Smooth muscle cell (in vitro differentiated cells): ENCODE measurements at regions not wholly inside any gene's neighbourhood (a gene's known extent, or its start where the extent isn't known, plus 50 kb on each side); places are given as distances from the start of the nearest gene placed in this dataset.

ENCODE experiments used
- DNase-seq: peaks from one replicate; lab custom pipeline; 2025; ENCODE audit not compliant: unreplicated experiment; lab: John Stamatoyannopoulos, UW
- H2AFZ ChIP-seq: fragments of 200-600 bp; sonication (generic); 2 replicates; pipeline ENCODE4 v1.6.0; 2016; ENCODE audit warnings: antibody characterized with exemption, low read depth, mild to moderate bottlenecking
- H3F3A ChIP-seq: fragments of 200-600 bp; sonication (generic); 2 replicates; pipeline ENCODE4 v1.6.0; 2017; ENCODE audit warnings: antibody characterized with exemption, low read depth
- H3K27ac ChIP-seq: fragments of 200-600 bp; sonication (generic); 2 replicates; pipeline ENCODE4 v1.5.1; 2016; ENCODE audit warnings: low read depth, mild to moderate bottlenecking
- H3K27me3 ChIP-seq: fragments of 200-600 bp; sonication (generic); 2 replicates; pipeline ENCODE4 v1.6.1; 2016; ENCODE audit warnings: low read depth, mild to moderate bottlenecking
- H3K36me3 ChIP-seq: fragments of 200-600 bp; sonication (generic); 2 replicates; pipeline ENCODE4 v1.5.1; 2016; ENCODE audit warnings: low read depth
- H3K4me1 ChIP-seq: fragments of 200-600 bp; sonication (generic); 2 replicates; pipeline ENCODE4 v1.5.1; 2016; ENCODE audit warnings: low read depth
- H3K4me2 ChIP-seq: fragments of 200-600 bp; sonication (generic); 2 replicates; pipeline ENCODE4 v1.6.0; 2016; ENCODE audit warnings: mild to moderate bottlenecking
- H3K4me3 ChIP-seq: fragments of 200-600 bp; sonication (generic); 2 replicates; pipeline ENCODE4 v1.5.1; 2016; ENCODE audit warnings: mild to moderate bottlenecking
- H3K79me2 ChIP-seq: fragments of 200-600 bp; sonication (generic); 2 replicates; pipeline ENCODE4 v1.6.0; 2016; ENCODE audit warnings: low read depth, mild to moderate bottlenecking
- H3K9ac ChIP-seq: fragments of 200-600 bp; sonication (generic); 2 replicates; pipeline ENCODE4 v1.6.0; 2016; ENCODE audit warnings: low read depth
- H3K9me3 ChIP-seq: fragments of 200-600 bp; sonication (generic); replicated peaks from 2 replicates; pipeline ENCODE4 v1.5.1; 2016; ENCODE audit warnings: low read depth
- H4K20me1 ChIP-seq: fragments of 200-600 bp; sonication (generic); 2 replicates; pipeline ENCODE4 v1.6.0; 2016; ENCODE audit warnings: low read depth
- CTCF ChIP-seq: fragments of 200-600 bp; sonication (generic); IDR thresholded peaks from 2 replicates; pipeline ENCODE4 v1.5.1; 2017; ENCODE audit warnings: borderline replicate concordance, mild to moderate bottlenecking, antibody characterized with exemption; ENCODE audit not compliant: insufficient read depth, poor library complexity, severe bottlenecking
- WGBS: methylation state at CpG from one replicate; pipeline ENCODE4 v1.1.7; 2016; ENCODE audit warnings: low lambda C conversion rate; 5-methylcytosine and 5-hydroxymethylcytosine counted together

GRCh38 chr2:122795763-122796162 is 1040.3 kb downstream of the TSN start:
- H3K4me2 ChIP-seq = no peak overlapping the region
- no peak for TF ChIP-seq CTCF
- H3K9me3 ChIP-seq = no peaks in the 10 kb centered on the region
- no peak overlapping the region for H3K4me3 ChIP-seq
- H4K20me1 ChIP-seq = no peaks in the 10 kb centered on the region
- 89% methylated on average over 5 of the region's 5 CpGs for WGBS
- H3F3A ChIP-seq = no peaks in the 10 kb centered on the region
- H3K27me3 ChIP-seq = no peaks in the 10 kb centered on the region
- no peaks in the 10 kb centered on the region for H3K4me1 ChIP-seq
- no peak overlapping the region for H3K27ac ChIP-seq
- no peak overlapping the region for H2AFZ ChIP-seq
- H3K9ac ChIP-seq = no peak overlapping the region
- H3K36me3 ChIP-seq = no peaks in the 10 kb centered on the region
- no peak for DNase-seq
- H3K79me2 ChIP-seq = no peaks in the 10 kb centered on the region

GRCh38 chr2:122799391-122799790 is 1043.9 kb downstream of the TSN start:
- Histone ChIP-seq H3K79me2 (no peaks in the 10 kb centered on the region), H3F3A (no peaks in the 10 kb centered on the region), H3K27me3 (no peaks in the 10 kb centered on the region), H3K4me3 (no peak overlapping the region), H3K36me3 (no peaks in the 10 kb centered on the region), H3K9me3 (no peaks in the 10 kb centered on the region), H3K27ac (no peak overlapping the region), H3K4me2 (no peak overlapping the region), H2AFZ (no peak overlapping the region), H3K9ac (no peak overlapping the region), H3K4me1 (no peaks in the 10 kb centered on the region), H4K20me1 (no peaks in the 10 kb centered on the region)
- no peak for TF ChIP-seq CTCF
- DNase-seq = no peak

- no peak for TF ChIP-seq CTCF
- Histone ChIP-seq H3K36me3 (no peaks in the 10 kb centered on the region), H3K9ac (no peak overlapping the region), H3K4me2 (no peak overlapping the region), H3F3A (no peaks in the 10 kb centered on the region), H3K27ac (no peak overlapping the region), H4K20me1 (no peaks in the 10 kb centered on the region), H3K79me2 (no peaks in the 10 kb centered on the region), H3K4me1 (no peaks in the 10 kb centered on the region), H3K27me3 (no peaks in the 10 kb centered on the region), H3K9me3 (no peaks in the 10 kb centered on the region), H2AFZ (no peak overlapping the region), H3K4me3 (no peak overlapping the region)
- WGBS = 92% methylated on average over 1 of the region's 1 CpG
- DNase-seq = no peak
Measured at GRCh38 chr2:122800781-122801180, 1045.3 kb downstream of the TSN start.

DNA sequence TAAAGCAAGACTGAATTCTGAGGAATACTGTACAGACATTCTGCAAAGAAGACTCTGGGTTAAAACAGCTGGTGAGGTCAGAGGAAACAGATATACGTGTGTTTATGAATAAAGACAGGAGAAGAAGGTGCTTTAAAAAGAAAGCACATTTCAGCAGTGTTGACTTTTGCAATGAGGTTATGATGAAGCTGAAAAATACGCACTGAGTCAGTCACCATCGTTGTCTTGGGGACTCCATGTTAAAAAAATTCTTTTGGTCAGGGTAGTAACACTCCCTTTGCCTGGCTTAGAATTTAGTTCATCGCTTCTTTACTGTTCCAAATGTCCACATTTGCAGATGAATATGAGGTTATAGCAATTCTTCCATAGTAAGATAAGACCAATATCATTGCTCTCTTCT is 1049.0 kb downstream of the TSN start:
- Histone ChIP-seq H3K36me3 (no peaks in the 10 kb centered on the region), H3K4me2 (no peak overlapping the region), H3K9me3 (no peaks in the 10 kb centered on the region), H2AFZ (no peak overlapping the region), H4K20me1 (no peaks in the 10 kb centered on the region), H3K4me3 (no peak overlapping the region), H3K79me2 (no peaks in the 10 kb centered on the region), H3K27ac (no peak overlapping the region), H3K9ac (no peak overlapping the region), H3F3A (no peaks in the 10 kb centered on the region), H3K27me3 (no peaks in the 10 kb centered on the region), H3K4me1 (no peaks in the 10 kb centered on the region)
- no peak for TF ChIP-seq CTCF
- DNase-seq = no peak
- WGBS = 88% methylated on average over 4 of the region's 4 CpGs
